ENCODE measurements at regions not wholly inside any gene's neighbourhood (a gene's known extent, or its start where the extent isn't known, plus 50 kb on each side); places are given as distances from the start of the nearest gene placed in this dataset.

GRCh38 chr18:41311571-41312547 is 643.2 kb upstream of the PIK3C3 start:
- DNase-seq (ENCODE audit: low read depth in 1 of 2, low spot score in 1 of 2) = no peak
- TF ChIP-seq JUND (IDR thresholded peaks at IDR 0.05; ENCODE audit: low read depth) = no peak
- in situ Hi-C loops (cut with HindIII; ENCODE audit: low pct_unique_long_range_greater_than_20kb, low sequenced_read_pairs) = no loop called here

DNA sequence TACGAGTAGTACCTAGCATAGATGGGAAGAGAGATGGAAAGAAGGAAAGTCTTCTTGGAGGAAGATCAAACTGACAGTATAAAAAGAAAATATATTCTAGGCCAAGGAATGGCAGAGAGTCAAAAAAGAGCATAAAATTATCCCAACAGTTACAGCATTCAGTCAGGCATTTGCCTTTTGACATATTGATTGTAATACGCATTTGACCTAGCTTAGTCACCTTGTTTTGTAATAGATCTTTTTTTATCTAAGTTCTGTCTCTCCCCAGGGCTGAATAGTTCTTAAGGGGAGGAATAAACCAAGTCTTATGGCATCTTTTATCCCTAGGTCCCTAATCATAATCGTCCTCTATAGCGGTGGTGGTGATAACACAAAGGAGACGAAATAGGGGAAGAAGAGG is 657.3 kb upstream of the PIK3C3 start:
- in situ Hi-C loops (cut with HindIII; ENCODE audit: low pct_unique_long_range_greater_than_20kb, low sequenced_read_pairs) = no loop called here
- TF ChIP-seq JUND (IDR thresholded peaks at IDR 0.05; ENCODE audit: low read depth) = no peak
- DNase-seq (ENCODE audit: low read depth in 1 of 2, low spot score in 1 of 2) = no peak

DNA sequence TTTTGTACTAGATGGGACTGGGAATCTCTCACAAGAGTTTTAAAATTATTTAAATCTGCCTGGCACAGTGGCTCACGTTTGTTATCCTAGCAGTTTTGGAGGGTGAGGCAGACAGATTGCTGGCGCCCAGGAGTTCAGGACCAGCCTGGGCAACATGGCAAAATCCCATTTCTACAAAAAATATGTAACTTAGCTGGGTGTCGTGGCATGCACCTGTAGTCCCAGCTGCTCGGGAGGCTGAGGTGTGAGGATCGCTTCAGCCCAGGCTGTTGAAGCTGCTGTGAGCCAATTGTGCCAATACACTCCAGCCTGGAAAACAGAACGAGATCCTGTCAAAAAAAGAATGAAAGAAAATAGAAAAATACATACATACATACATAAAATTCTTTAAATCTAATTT is 685.7 kb upstream of the PIK3C3 start:
- TF ChIP-seq JUND (IDR thresholded peaks at IDR 0.05; ENCODE audit: low read depth) = no peak
- in situ Hi-C loops (cut with HindIII; ENCODE audit: low pct_unique_long_range_greater_than_20kb, low sequenced_read_pairs) = no loop called here
- no peak for DNase-seq (ENCODE audit: low read depth in 1 of 2, low spot score in 1 of 2)

GRCh38 chr18:41268271-41268670 is 686.8 kb upstream of the PIK3C3 start:
- no peak for DNase-seq (ENCODE audit: low read depth in 1 of 2, low spot score in 1 of 2)
- TF ChIP-seq JUND (IDR thresholded peaks at IDR 0.05; ENCODE audit: low read depth) = no peak
- in situ Hi-C loops (cut with HindIII; ENCODE audit: low pct_unique_long_range_greater_than_20kb, low sequenced_read_pairs) = no loop called here

DNA sequence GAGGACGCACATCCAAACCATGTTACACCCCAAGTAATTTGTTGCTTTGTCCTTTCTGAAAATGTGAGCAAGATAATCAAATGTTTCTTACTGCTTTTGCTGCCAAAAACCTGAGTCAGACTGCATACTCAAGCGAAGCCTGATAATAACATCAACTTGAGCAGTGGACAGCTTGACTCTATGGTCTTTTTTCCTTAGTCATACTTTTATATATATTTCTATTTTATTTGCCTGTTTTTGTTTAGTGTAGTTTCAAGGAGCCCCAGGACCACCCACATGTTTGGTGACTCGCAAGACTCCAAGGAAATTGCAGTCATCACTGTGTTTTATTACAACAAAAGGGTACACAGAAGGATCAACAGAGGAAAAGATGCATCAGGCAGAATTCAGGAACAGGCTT is 688.4 kb upstream of the PIK3C3 start:
- in situ Hi-C loops (cut with HindIII; ENCODE audit: low pct_unique_long_range_greater_than_20kb, low sequenced_read_pairs) = no loop called here
- no peak for DNase-seq (ENCODE audit: low read depth in 1 of 2, low spot score in 1 of 2)
- TF ChIP-seq JUND (IDR thresholded peaks at IDR 0.05; ENCODE audit: low read depth) = no peak

GRCh38 chr18:41266204-41266603 is 688.8 kb upstream of the PIK3C3 start:
- in situ Hi-C loops (cut with HindIII; ENCODE audit: low pct_unique_long_range_greater_than_20kb, low sequenced_read_pairs) = no loop called here
- TF ChIP-seq JUND (IDR thresholded peaks at IDR 0.05; ENCODE audit: low read depth) = no peak
- no peak for DNase-seq (ENCODE audit: low read depth in 1 of 2, low spot score in 1 of 2)

DNA sequence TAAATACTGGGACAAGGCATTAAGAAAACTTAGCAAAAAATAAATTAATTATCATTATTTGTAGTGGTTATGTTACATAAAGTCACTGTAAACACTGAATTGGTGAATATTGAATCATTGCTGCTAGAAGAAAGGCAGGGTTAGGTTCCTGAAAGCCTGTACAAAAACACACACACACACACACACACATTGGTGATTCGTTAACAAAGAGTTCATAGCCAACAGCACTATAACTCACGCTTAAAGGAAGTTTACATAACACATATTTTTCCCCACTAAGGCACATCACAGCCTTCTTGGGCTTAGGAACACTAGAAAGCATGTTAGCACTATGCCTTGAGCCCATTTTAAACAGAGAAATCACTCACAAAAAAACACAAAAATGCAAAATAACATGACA is 690.0 kb upstream of the PIK3C3 start:
- no peak for TF ChIP-seq JUND (IDR thresholded peaks at IDR 0.05; ENCODE audit: low read depth)
- no peak for DNase-seq (ENCODE audit: low read depth in 1 of 2, low spot score in 1 of 2)
- in situ Hi-C loops (cut with HindIII; ENCODE audit: low pct_unique_long_range_greater_than_20kb, low sequenced_read_pairs) = no loop called here

DNA sequence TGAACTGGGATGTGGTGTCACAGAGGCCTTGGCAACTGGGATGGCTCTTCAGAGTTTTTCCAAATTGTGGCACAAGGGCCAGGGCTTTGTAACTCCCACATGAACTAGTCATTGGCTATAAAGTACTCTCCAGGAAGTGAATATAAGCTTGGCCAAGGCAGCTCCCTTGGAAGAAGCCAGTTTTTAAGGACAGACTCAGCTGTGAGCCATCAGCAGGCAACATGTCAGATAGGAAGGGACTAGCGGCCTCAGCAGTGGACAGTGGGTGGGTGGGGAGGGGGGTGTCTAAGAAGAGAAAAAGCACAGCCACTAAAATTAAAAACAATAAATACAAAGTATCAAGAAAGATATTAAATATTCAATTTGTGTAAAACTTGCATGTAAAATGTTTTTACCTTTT is 691.1 kb upstream of the PIK3C3 start:
- DNase-seq (ENCODE audit: low read depth in 1 of 2, low spot score in 1 of 2) = no peak
- TF ChIP-seq JUND (IDR thresholded peaks at IDR 0.05; ENCODE audit: low read depth) = no peak
- in situ Hi-C loops (cut with HindIII; ENCODE audit: low pct_unique_long_range_greater_than_20kb, low sequenced_read_pairs) = no loop called here

GRCh38 chr18:41262688-41263087 is 692.3 kb upstream of the PIK3C3 start:
- in situ Hi-C loops (cut with HindIII; ENCODE audit: low pct_unique_long_range_greater_than_20kb, low sequenced_read_pairs) = no loop called here
- no peak for DNase-seq (ENCODE audit: low read depth in 1 of 2, low spot score in 1 of 2)
- no peak for TF ChIP-seq JUND (IDR thresholded peaks at IDR 0.05; ENCODE audit: low read depth)

DNA sequence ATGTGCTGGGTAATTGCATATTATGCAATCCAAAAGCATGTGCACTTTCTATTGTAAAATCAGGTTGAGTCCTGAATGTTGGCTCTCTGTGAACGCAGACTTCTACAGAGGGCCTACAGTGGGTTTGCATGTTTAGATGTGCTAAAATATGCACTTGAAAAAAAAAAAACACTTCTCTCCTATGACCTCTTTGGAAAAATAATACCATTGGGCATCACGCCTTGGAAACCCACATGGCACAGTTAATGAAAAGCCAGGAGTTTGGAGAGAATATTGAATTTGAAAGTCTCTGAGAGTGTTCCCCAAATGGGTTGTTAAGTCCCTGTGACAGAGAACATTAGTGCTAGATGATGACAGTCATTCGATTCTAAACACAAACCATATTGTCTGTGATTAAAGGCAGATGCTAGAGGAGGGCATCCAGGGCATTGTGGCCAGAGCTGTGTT is 710.4 kb upstream of the PIK3C3 start:
- in situ Hi-C loops (cut with HindIII; ENCODE audit: low pct_unique_long_range_greater_than_20kb, low sequenced_read_pairs) = no loop called here
- TF ChIP-seq JUND (IDR thresholded peaks at IDR 0.05; ENCODE audit: low read depth) = no peak
- DNase-seq (ENCODE audit: low read depth in 1 of 2, low spot score in 1 of 2) = no peak

DNA sequence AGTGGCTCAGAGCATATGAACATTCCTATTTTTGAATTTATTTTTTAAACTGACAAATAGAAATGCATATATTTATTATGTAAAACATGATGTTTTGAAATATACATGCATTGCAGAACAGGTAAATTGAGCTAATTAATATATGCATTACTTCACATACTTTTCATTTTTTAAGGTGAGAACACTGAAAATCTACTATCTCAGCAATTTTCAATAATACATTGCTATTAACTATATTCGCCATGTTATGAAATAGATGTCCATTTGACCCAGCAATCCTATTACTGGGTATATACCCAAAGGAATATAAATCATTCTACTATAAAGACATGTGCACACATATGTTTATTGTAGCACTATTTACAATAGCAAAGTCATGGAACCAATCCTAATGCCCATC is 717.7 kb upstream of the PIK3C3 start:
- TF ChIP-seq JUND (IDR thresholded peaks at IDR 0.05; ENCODE audit: low read depth) = no peak
- DNase-seq (ENCODE audit: low read depth in 1 of 2, low spot score in 1 of 2) = no peak
- in situ Hi-C loops (cut with HindIII; ENCODE audit: low pct_unique_long_range_greater_than_20kb, low sequenced_read_pairs) = no loop called here

DNA sequence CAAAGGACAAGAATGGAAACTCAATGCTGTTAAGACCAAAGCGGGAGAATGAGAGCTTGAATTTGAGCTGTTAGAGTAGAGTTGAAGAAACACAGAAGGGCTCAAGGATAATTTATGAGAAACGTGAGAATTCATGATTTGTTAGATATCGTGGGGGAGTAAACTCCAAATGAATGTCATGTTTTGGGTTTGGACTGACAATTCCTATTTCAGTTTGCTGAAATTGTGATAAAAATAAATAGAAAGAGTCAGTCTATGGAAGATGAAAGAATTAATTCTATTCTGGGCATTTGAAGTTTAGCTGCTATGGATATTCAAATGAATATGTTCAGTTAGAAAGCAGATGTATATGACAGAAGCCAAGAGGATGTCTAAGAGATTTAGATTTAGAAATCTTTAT is 723.4 kb upstream of the PIK3C3 start:
- no peak for DNase-seq (ENCODE audit: low read depth in 1 of 2, low spot score in 1 of 2)
- TF ChIP-seq JUND (IDR thresholded peaks at IDR 0.05; ENCODE audit: low read depth) = no peak
- in situ Hi-C loops (cut with HindIII; ENCODE audit: low pct_unique_long_range_greater_than_20kb, low sequenced_read_pairs) = no loop called here

DNA sequence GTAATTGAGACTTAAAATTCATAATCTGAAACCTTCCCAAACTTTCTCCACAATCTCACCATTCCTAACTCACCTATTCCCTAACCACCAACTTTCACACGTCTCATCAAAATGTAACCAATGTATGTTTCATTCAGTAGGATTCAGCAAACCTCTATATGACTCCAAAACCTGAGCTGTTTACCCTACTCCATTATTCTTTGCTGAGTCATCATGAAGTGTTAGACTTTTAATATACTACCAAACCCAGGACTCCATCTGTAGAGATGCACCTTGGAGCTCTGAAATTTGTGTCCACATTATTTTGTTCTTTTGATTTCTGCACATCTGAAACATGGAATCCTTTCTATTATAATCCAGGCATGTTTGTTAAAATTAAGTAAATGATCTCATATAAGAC is 727.0 kb upstream of the PIK3C3 start:
- no peak for TF ChIP-seq JUND (IDR thresholded peaks at IDR 0.05; ENCODE audit: low read depth)
- DNase-seq (ENCODE audit: low read depth in 1 of 2, low spot score in 1 of 2) = no peak
- in situ Hi-C loops (cut with HindIII; ENCODE audit: low pct_unique_long_range_greater_than_20kb, low sequenced_read_pairs) = no loop called here

GRCh38 chr18:41226911-41227310 is 728.1 kb upstream of the PIK3C3 start:
- TF ChIP-seq JUND (IDR thresholded peaks at IDR 0.05; ENCODE audit: low read depth) = no peak
- in situ Hi-C loops (cut with HindIII; ENCODE audit: low pct_unique_long_range_greater_than_20kb, low sequenced_read_pairs) = no loop called here
- DNase-seq (ENCODE audit: low read depth in 1 of 2, low spot score in 1 of 2) = no peak

All from T47D (cell line).